ENCODE measurements at regions not wholly inside any gene's neighbourhood (a gene's known extent, or its start where the extent isn't known, plus 50 kb on each side); places are given as distances from the start of the nearest gene placed in this dataset.

- TF ChIP-seq CTCF (conservative IDR thresholded peaks at IDR 0.05 in 1 of 2, IDR thresholded peaks at IDR 0.05 in 1 of 2; ENCODE audit: low read depth in 1 of 2, low read length in 2 of 2) (no peak), EZH2 (IDR thresholded peaks at IDR 0.05; ENCODE audit: low read length, missing control alignments) (no peak)
These were observed 49.9 kb upstream of the WSB1 start for GRCh38 chr17:27244011-27244410.

Data from fibroblast of lung (primary cell).